SU-DHL-6 (cell line): ENCODE measurements at regions not wholly inside any gene's neighbourhood (a gene's known extent, or its start where the extent isn't known, plus 50 kb on each side); places are given as distances from the start of the nearest gene placed in this dataset.

Source experiments
- CTCF ChIP-seq: fragments of 200-600 bp; sonication (generic); IDR thresholded peaks from one replicate; pipeline ENCODE4 v1.5.1; 2017; ENCODE audit warnings: antibody characterized with exemption, mild to moderate bottlenecking, low read length, moderate library complexity; ENCODE audit not compliant: insufficient read depth, poor library complexity, severe bottlenecking
- EZH2phosphoT487 ChIP-seq: fragments of 200-600 bp; sonication (generic), shearing (Covaris generic); conservative IDR thresholded peaks from 2 replicates; pipeline ENCODE4 v1.6.1; 2018; ENCODE audit warnings: mild to moderate bottlenecking, antibody characterized with exemption, low read length, moderate library complexity, mixed read lengths

- TF ChIP-seq CTCF = no peak
- no peak for TF ChIP-seq EZH2phosphoT487
Observed at GRCh38 chr16:82395212-82395611, 225.2 kb upstream of the MPHOSPH6 start.
